WERI-Rb-1 (cell line): ENCODE measurements at regions not wholly inside any gene's neighbourhood (a gene's known extent, or its start where the extent isn't known, plus 50 kb on each side); places are given as distances from the start of the nearest gene placed in this dataset.
"Not testable (repeated sequence)": the region's sequence is repeated elsewhere in the genome, so short reads cannot be mapped to it uniquely, and the experiment has no call there.

Experiments used
- DNase-seq: peaks from one replicate; pipeline ENCODE4 v3.0.0-alpha.2; 2020
- H3K27ac ChIP-seq: fragments of 250-450 bp; sonication (Bioruptor Pico); 2 replicates; pipeline ENCODE4 v1.5.1; 2020; ENCODE audit warnings: mild to moderate bottlenecking, moderate library complexity
- H3K27me3 ChIP-seq: fragments of 250-450 bp; sonication (Bioruptor Pico); 2 replicates; pipeline ENCODE4 v1.5.1; 2021; ENCODE audit warnings: mild to moderate bottlenecking, low read depth, moderate library complexity; ENCODE audit not compliant: insufficient read depth, severe bottlenecking
- H3K36me3 ChIP-seq: fragments of 250-450 bp; sonication (Bioruptor Pico); 2 replicates; pipeline ENCODE4 v1.5.1; 2020; ENCODE audit warnings: mild to moderate bottlenecking, moderate library complexity
- H3K4me3 ChIP-seq: 2 replicates; pipeline ENCODE4 v1.5.1; 2011; ENCODE audit warnings: low read depth, mild to moderate bottlenecking, control low read depth, low read length
- H3K9me3 ChIP-seq: fragments of 250-450 bp; sonication (Bioruptor Pico); 2 replicates; pipeline ENCODE4 v1.5.1; 2021; ENCODE audit warnings: mild to moderate bottlenecking, moderate library complexity; ENCODE audit not compliant: severe bottlenecking
- CTCF ChIP-seq: IDR thresholded peaks from 2 replicates; pipeline ENCODE4 v1.5.1; 2011; ENCODE audit warnings: low read depth, mild to moderate bottlenecking, control low read depth, inconsistent platforms, low read length

- no peak overlapping the region for H3K27ac ChIP-seq
- H3K36me3 ChIP-seq: no peaks in the 10 kb centered on the region; the same call in 1 of the 2 replicates
- H3K4me3 ChIP-seq: no peak overlapping the region
- peak; percentile 42; the same call in 1 of the 2 replicates for TF ChIP-seq CTCF
- H3K9me3 ChIP-seq: peaks cover 23% of the 10 kb centered on the region
- peak; percentile 38 for DNase-seq
- H3K27me3 ChIP-seq: no peaks in the 10 kb centered on the region
These were observed 154.4 kb upstream of the COX7C start for GRCh38 chr5:86463339-86463738.

- Histone ChIP-seq H3K27ac (no peak overlapping the region), H3K9me3 (peaks cover 23% of the 10 kb centered on the region), H3K4me3 (no peak overlapping the region), H3K27me3 (no peaks in the 10 kb centered on the region), H3K36me3 (no peaks in the 10 kb centered on the region; the same call in 1 of the 2 replicates)
- TF ChIP-seq CTCF: no peak
- DNase-seq: no peak
These were observed 152.5 kb upstream of the COX7C start for GRCh38 chr5:86465052-86465838.

- H3K36me3 ChIP-seq, DNase-seq, H3K27ac ChIP-seq, H3K27me3 ChIP-seq, H3K4me3 ChIP-seq: not testable (repeated sequence)
- peaks cover 23% of the 10 kb centered on the region for H3K9me3 ChIP-seq
These were observed 151.0 kb upstream of the COX7C start for GRCh38 chr5:86466721-86467120.

- Histone ChIP-seq H3K9me3 (no peaks in the 10 kb centered on the region), H3K36me3 (no peaks in the 10 kb centered on the region), H3K27me3 (no peaks in the 10 kb centered on the region), H3K27ac (no peak overlapping the region), H3K4me3 (no peak overlapping the region)
- DNase-seq: no peak
- TF ChIP-seq CTCF: no peak
These were observed 135.7 kb upstream of the COX7C start for GRCh38 chr5:86482008-86482407.

- DNase-seq: no peak
- TF ChIP-seq CTCF: no peak
- Histone ChIP-seq H3K36me3 (no peaks in the 10 kb centered on the region), H3K9me3 (no peaks in the 10 kb centered on the region), H3K4me3 (no peak overlapping the region), H3K27ac (no peak overlapping the region), H3K27me3 (no peaks in the 10 kb centered on the region)
These were observed 124.0 kb upstream of the COX7C start for GRCh38 chr5:86493777-86494176.

GRCh38 chr5:86500947-86501346 lies 116.8 kb upstream of the COX7C start:
- H3K4me3 ChIP-seq: no peak overlapping the region
- H3K27ac ChIP-seq: no peak overlapping the region
- peak; percentile 15 for DNase-seq
- no peaks in the 10 kb centered on the region for H3K27me3 ChIP-seq
- H3K9me3 ChIP-seq: no peaks in the 10 kb centered on the region
- H3K36me3 ChIP-seq: no peaks in the 10 kb centered on the region
- peak; percentile 53 for TF ChIP-seq CTCF
